ENCODE measurements at regions not wholly inside any gene's neighbourhood (a gene's known extent, or its start where the extent isn't known, plus 50 kb on each side); places are given as distances from the start of the nearest gene placed in this dataset.

DNA sequence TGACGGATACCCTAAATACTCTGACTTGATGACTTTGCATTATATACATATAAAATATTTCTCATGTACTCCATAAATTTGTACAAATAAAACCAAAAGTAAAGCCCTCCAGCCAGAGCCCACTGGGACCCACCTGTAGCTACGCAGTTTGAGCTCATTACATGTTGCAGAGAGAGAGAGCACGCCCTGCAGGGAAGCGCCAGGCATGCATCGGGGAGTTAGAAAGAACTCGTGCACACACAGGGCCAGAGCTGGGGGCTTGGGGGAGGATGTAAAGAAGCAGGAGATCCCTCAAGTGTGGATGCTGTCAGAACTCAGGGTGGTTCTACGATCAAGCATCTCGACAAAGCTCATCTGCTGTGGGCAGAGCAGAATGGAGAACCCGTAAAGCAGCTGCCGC is 178.5 kb upstream of the RTL1 start:
- BruUV-seq (replicated peaks), result no TSS peak
- dilution Hi-C loops (cut with MboI; ENCODE audit: extremely low pct_ligation_motif_present, low sequenced_read_pairs), result no loop called here
- CTCF ChIA-PET, result interaction anchor here (0.7 kb wide), 1 partner anchor 19 kb away, joined by 3 read pairs; no protein-coding TSS in a partner anchor

More for the DNA sequence above, 178.5 kb upstream of the RTL1 start:
- Histone ChIP-seq H3K79me2 (ENCODE audit: control insufficient read depth, insufficient read depth, low read length) (no peaks in the 10 kb centered on the region), H2AFZ (ENCODE audit: low read depth, low read length) (no peak overlapping the region), H3K4me1 (ENCODE audit: control insufficient read depth, extremely low read depth, insufficient read depth, low read length) (peaks cover 7% of the 10 kb centered on the region), H3K9me3 (replicated peaks; ENCODE audit: control insufficient read depth, insufficient read depth, low read length) (no peaks in the 10 kb centered on the region), H3K27ac (ENCODE audit: insufficient read depth, low read depth, low read length) (no peak overlapping the region), H3K9ac (replicated peaks; ENCODE audit: extremely low read depth, insufficient read depth, low read length) (no peak overlapping the region), H3K4me3 (replicated peaks in 1 of 3; ENCODE audit: insufficient read depth in 1 of 3, low read depth in 1 of 3, low read length in 3 of 3) (no peak overlapping the region), H3K4me2 (ENCODE audit: insufficient read depth, low read length) (no peak overlapping the region), H4K20me1 (replicated peaks; ENCODE audit: control insufficient read depth, extremely low read depth, insufficient read depth, low read length) (no peaks in the 10 kb centered on the region), H3K9me1 (replicated peaks; ENCODE audit: control insufficient read depth, extremely low read depth, insufficient read depth, low read length) (no peaks in the 10 kb centered on the region), H3K27me3 (ENCODE audit: control insufficient read depth in 2 of 2, insufficient read depth in 2 of 2, low read length in 2 of 2) (no peaks in the 10 kb centered on the region), H3K36me3 (ENCODE audit: control insufficient read depth in 2 of 2, extremely low read depth in 1 of 2, insufficient read depth in 2 of 2, low read length in 2 of 2) (no peaks in the 10 kb centered on the region)
- POLR2A ChIA-PET, result no interaction called here
- DNase-seq (ENCODE audit: low read depth, low spot score) (no peak), FAIRE-seq (no peak)
- no peak for TF ChIP-seq EZH2 (IDR thresholded peaks at IDR 0.05; ENCODE audit: borderline replicate concordance, low read depth, low read length, severe bottlenecking)
- TF ChIP-seq, protein P1, sequence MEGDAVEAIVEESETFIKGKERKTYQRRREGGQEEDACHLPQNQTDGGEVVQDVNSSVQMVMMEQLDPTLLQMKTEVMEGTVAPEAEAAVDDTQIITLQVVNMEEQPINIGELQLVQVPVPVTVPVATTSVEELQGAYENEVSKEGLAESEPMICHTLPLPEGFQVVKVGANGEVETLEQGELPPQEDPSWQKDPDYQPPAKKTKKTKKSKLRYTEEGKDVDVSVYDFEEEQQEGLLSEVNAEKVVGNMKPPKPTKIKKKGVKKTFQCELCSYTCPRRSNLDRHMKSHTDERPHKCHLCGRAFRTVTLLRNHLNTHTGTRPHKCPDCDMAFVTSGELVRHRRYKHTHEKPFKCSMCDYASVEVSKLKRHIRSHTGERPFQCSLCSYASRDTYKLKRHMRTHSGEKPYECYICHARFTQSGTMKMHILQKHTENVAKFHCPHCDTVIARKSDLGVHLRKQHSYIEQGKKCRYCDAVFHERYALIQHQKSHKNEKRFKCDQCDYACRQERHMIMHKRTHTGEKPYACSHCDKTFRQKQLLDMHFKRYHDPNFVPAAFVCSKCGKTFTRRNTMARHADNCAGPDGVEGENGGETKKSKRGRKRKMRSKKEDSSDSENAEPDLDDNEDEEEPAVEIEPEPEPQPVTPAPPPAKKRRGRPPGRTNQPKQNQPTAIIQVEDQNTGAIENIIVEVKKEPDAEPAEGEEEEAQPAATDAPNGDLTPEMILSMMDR (IDR thresholded peaks at IDR 0.05; ENCODE audit: extremely low read depth in 1 of 2, insufficient read depth in 1 of 2, low read depth in 1 of 2, low read length in 2 of 2), result no peak
- TF ChIP-seq, protein P2, sequence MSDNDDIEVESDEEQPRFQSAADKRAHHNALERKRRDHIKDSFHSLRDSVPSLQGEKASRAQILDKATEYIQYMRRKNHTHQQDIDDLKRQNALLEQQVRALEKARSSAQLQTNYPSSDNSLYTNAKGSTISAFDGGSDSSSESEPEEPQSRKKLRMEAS (IDR thresholded peaks at IDR 0.05; ENCODE audit: insufficient read depth, insufficient read length), result no peak
- no peak for TF ChIP-seq POLR2A (IDR thresholded peaks at IDR 0.05; ENCODE audit: low read depth, low read length)
- TF ChIP-seq GATA2 (IDR thresholded peaks at IDR 0.05; ENCODE audit: insufficient read depth, insufficient read length, low read depth, low read length), result no peak
- TF ChIP-seq MYC (IDR thresholded peaks at IDR 0.05; ENCODE audit: low read depth, low read length), result no peak
- TF ChIP-seq FOS (IDR thresholded peaks at IDR 0.05; ENCODE audit: borderline replicate concordance, insufficient read depth, low read length), result no peak
- intact Hi-C loops (cut with micrococcal nuclease), result no loop called here

Data from endothelial cell of umbilical vein (primary cell).